ENCODE measurements at regions not wholly inside any gene's neighbourhood (a gene's known extent, or its start where the extent isn't known, plus 50 kb on each side); places are given as distances from the start of the nearest gene placed in this dataset.

DNA sequence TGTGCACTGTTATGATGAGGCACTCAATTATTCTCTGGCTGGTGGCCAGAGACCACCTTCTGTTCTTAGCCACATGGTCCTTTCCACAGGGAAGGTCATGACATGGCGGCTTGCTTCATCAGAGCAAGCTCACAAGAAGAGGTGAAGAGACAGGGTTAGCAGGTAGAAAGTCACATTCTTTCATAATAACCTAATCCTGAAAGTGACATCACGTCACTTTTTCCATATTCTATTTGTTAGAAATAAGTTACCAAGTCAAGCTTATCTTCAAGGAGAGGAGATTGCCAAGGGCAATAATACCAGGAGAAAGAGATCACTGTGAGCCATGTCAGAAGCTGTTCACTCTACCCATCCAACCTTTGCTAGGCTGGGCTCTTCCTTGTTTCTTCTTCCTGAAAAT, 139.4 kb downstream of the OSR1 start:
- Histone ChIP-seq H3K4me1 (peaks cover 3% of the 10 kb centered on the region), H3K4me3 (no peak overlapping the region), H3K9me3 (no peaks in the 10 kb centered on the region), H3K27ac (no peak overlapping the region), H3K27me3 (no peaks in the 10 kb centered on the region), H3K36me3 (no peaks in the 10 kb centered on the region)
- intact Hi-C loops (cut with DNase I): no loop called here
- DNase-seq: no peak
- TF ChIP-seq, protein P1, sequence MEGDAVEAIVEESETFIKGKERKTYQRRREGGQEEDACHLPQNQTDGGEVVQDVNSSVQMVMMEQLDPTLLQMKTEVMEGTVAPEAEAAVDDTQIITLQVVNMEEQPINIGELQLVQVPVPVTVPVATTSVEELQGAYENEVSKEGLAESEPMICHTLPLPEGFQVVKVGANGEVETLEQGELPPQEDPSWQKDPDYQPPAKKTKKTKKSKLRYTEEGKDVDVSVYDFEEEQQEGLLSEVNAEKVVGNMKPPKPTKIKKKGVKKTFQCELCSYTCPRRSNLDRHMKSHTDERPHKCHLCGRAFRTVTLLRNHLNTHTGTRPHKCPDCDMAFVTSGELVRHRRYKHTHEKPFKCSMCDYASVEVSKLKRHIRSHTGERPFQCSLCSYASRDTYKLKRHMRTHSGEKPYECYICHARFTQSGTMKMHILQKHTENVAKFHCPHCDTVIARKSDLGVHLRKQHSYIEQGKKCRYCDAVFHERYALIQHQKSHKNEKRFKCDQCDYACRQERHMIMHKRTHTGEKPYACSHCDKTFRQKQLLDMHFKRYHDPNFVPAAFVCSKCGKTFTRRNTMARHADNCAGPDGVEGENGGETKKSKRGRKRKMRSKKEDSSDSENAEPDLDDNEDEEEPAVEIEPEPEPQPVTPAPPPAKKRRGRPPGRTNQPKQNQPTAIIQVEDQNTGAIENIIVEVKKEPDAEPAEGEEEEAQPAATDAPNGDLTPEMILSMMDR (IDR thresholded peaks at IDR 0.05): no peak
- ATAC-seq: no peak

DNA sequence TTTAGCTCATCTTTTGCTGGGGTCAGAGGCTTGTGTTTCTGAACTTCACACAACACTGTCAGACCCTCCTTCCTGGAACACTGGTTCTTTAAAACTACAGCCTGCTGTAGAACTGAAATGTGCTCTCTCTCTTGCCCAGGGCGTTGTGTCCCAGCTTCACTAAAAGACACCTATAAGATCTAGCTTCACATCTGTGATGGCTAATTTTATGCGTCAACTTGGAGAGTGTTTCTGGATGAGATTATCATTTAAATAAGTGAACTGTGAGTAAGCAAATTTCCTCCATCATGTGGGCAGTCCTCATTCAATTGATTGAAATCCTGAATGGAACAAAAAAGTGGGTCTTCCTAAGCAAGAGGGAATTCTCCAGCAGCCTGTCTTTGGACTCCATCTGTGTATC, 140.3 kb downstream of the OSR1 start:
- peaks cover 3% of the 10 kb centered on the region for H3K4me1 ChIP-seq
- TF ChIP-seq, protein P1 (IDR thresholded peaks at IDR 0.05): no peak

DNA sequence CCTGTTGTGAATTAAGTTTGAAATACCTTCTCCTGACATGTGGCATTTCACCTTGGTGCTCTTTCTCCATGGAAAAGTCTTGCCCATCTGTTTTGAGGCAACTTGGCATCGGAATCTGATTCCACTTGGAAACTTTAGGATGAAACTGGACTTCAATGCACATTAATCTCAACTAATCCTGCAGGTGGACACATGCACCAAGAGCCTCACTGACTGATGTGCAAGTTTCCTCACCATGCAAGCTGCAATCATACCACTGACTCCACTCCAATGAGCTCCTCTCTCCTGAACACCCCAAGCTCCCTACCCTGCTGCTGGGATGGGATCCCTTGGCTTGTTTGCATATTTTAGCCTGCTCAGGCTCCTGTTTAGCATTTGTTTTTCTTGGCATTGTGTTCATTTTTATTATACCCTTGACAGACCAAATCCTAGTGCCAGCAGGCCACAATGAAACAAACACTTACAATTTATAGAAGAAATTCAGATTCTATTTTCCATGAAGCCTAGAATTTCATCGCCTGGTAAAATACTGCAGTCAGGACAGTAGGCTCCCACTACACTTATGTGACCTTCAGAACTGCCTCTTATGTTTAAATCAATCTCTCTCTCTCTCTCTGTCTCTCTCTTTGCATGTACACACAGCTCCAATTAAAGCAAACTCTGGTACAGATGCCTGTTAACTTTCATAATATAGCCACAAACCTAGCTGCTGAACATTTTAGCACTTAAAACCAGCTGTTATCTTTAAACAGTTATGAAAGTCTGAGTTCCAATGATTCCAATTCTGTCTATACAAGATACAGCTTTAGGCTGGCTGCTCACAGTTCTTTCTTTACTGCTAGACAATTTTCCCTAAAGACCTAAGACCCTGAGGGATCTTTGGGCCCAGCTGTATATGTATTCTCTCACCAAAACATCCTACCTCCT, 141.5 kb downstream of the OSR1 start:
- ATAC-seq (no peak), DNase-seq (no peak)
- Histone ChIP-seq H3K9me3 (no peaks in the 10 kb centered on the region), H3K4me3 (no peak overlapping the region), H3K36me3 (no peaks in the 10 kb centered on the region), H3K4me1 (peaks cover 3% of the 10 kb centered on the region), H3K27ac (no peak overlapping the region), H3K27me3 (no peaks in the 10 kb centered on the region)
- intact Hi-C loops (cut with DNase I): no loop called here
- TF ChIP-seq, protein P1 (IDR thresholded peaks at IDR 0.05): no peak

More for the DNA sequence above, 140.3 kb downstream of the OSR1 start:
- Histone ChIP-seq H3K9me3 (no peaks in the 10 kb centered on the region), H3K36me3 (no peaks in the 10 kb centered on the region), H3K27me3 (no peaks in the 10 kb centered on the region), H3K27ac (no peak overlapping the region), H3K4me3 (no peak overlapping the region)
- intact Hi-C loops (cut with DNase I): no loop called here
- DNase-seq (no peak), ATAC-seq (no peak)

DNA sequence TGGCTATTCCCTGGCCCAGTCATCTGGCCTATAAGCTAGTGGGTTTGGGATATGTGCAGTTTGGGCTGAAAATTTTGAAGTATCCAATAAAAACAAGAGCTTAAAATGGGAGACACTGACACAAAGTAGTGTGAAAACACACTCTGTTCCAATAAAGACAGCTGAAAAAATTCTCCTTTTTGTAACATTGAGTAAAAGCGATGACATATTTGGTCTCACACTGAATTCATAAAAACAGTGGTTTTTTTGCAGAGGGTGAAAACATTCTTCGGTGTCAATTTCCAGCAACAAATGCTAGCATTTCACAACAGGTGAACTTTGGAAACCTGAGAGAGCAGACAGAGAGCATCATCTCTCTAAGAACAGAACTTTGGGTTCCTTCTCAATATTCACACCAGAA, 142.2 kb downstream of the OSR1 start:
- TF ChIP-seq, protein P1 (IDR thresholded peaks at IDR 0.05): no peak
- no peaks in the 10 kb centered on the region for H3K27me3 ChIP-seq
- no peak overlapping the region for H3K4me3 ChIP-seq
- intact Hi-C loops (cut with DNase I): no loop called here
- DNase-seq: no peak
- H3K4me1 ChIP-seq: peaks cover 3% of the 10 kb centered on the region
- ATAC-seq: no peak
- H3K36me3 ChIP-seq: no peaks in the 10 kb centered on the region
- H3K27ac ChIP-seq: no peak overlapping the region
- no peaks in the 10 kb centered on the region for H3K9me3 ChIP-seq

DNA sequence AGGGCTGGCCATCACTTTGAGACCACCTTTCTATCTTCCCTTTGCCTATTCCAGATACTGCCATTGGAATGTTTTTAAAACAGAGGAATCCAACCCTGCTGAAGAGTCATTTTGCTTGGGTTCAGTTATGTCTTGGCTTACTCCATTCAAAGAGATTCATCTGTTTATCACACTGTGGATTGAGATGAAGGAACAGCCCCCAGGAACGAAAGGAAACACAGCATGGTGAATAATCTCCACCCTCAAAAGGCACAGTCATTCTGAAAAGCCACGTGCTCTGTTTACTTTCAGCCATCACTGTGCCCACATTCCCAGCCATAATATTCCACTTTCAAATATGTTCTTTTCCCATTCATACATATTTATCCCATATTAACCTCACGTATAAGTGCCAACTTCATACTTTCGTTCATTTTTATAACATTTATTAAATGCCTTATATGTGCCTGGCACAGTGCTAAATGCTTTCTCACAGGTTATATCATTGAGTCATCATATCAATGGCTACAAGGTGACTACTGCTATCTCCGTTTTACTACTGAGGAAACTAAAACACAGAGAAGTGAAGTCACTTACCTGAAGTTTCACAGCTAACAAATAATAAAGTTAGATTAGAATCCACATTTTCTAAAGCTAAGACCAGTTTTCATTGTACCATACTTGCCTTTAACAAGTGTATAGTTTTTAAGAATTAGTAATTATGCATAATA, 143.6 kb downstream of the OSR1 start:
- H3K27me3 ChIP-seq: no peaks in the 10 kb centered on the region
- no peaks in the 10 kb centered on the region for H3K36me3 ChIP-seq
- no peak for ATAC-seq
- no peak for DNase-seq
- H3K9me3 ChIP-seq: no peaks in the 10 kb centered on the region
- no peak overlapping the region for H3K27ac ChIP-seq
- intact Hi-C loops (cut with DNase I): no loop called here
- H3K4me3 ChIP-seq: no peak overlapping the region
- TF ChIP-seq, protein P1 (IDR thresholded peaks at IDR 0.05): no peak
- H3K4me1 ChIP-seq: peaks cover 3% of the 10 kb centered on the region

Data from upper lobe of right lung (tissue), 1 donor.